ENCODE measurements at regions not wholly inside any gene's neighbourhood (a gene's known extent, or its start where the extent isn't known, plus 50 kb on each side); places are given as distances from the start of the nearest gene placed in this dataset.
A peak's percentile ranks its signal among the peaks of the same experiment; 100 is the strongest.

DNA sequence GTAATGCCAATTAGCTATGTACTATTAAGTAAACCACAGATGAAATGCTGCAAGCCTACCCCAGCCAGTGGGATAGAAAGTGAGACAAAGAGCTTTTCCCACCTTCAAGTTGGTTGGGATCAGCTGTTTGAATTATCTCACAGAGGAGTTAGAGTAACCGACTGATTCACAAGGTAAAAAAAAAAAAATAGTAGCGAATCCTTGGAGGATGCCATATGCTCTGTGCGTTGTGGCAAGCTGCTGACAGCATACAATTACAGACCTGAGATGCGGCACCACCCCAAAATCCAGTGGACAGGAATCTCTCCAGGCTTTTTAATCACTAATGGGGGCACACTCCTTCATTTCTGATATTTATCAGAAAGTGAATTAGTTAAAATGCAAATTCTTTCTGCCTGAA lies 157.0 kb upstream of the RMST start:
- intact Hi-C loops (cut with micrococcal nuclease; ENCODE audit: unreplicated experiment): loop anchor here (5.0 kb wide), 1 partner anchor 728 kb away; no protein-coding TSS in a partner anchor
- H3F3A ChIP-seq (ENCODE audit: insufficient read depth, low read depth): no peaks in the 10 kb centered on the region
- no peaks in the 10 kb centered on the region for H3K9me2 ChIP-seq (ENCODE audit: insufficient read depth)
- no peak for TF ChIP-seq EZH2 (IDR thresholded peaks at IDR 0.05; ENCODE audit: low read depth)
- TF ChIP-seq, protein P1, sequence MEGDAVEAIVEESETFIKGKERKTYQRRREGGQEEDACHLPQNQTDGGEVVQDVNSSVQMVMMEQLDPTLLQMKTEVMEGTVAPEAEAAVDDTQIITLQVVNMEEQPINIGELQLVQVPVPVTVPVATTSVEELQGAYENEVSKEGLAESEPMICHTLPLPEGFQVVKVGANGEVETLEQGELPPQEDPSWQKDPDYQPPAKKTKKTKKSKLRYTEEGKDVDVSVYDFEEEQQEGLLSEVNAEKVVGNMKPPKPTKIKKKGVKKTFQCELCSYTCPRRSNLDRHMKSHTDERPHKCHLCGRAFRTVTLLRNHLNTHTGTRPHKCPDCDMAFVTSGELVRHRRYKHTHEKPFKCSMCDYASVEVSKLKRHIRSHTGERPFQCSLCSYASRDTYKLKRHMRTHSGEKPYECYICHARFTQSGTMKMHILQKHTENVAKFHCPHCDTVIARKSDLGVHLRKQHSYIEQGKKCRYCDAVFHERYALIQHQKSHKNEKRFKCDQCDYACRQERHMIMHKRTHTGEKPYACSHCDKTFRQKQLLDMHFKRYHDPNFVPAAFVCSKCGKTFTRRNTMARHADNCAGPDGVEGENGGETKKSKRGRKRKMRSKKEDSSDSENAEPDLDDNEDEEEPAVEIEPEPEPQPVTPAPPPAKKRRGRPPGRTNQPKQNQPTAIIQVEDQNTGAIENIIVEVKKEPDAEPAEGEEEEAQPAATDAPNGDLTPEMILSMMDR (conservative IDR thresholded peaks at IDR 0.05): no peak
- no peak overlapping the region for H3K4me3 ChIP-seq
- H3K4me1 ChIP-seq (replicated peaks; ENCODE audit: insufficient read depth): no peaks in the 10 kb centered on the region
- H3K27me3 ChIP-seq (ENCODE audit: insufficient read depth, low read depth): no peaks in the 10 kb centered on the region
- H3K79me2 ChIP-seq (ENCODE audit: low read depth): no peaks in the 10 kb centered on the region
- no peak overlapping the region for H3K4me2 ChIP-seq
- H2AFZ ChIP-seq: no peak overlapping the region
- no TSS peak for BruUV-seq (replicated peaks)
- ChIA-PET POLR2A (ENCODE audit: unreplicated experiment) (no interaction called here), CTCF (interaction anchor here (0.6 kb wide), 1 partner anchor 22 kb away, joined by 3 read pairs; no protein-coding TSS in a partner anchor)
- no peaks in the 10 kb centered on the region for H3K36me3 ChIP-seq (ENCODE audit: low read depth)
- H3K27ac ChIP-seq: no peak overlapping the region
- no peak for DNase-seq
- no peaks in the 10 kb centered on the region for H3K9me3 ChIP-seq (ENCODE audit: insufficient read depth, low read depth)
- no peaks in the 10 kb centered on the region for H4K20me1 ChIP-seq (ENCODE audit: insufficient read depth)

- ChIA-PET POLR2A (ENCODE audit: unreplicated experiment) (no interaction called here), CTCF (interaction anchor here (0.6 kb wide), 1 partner anchor 23 kb away, joined by 3 read pairs; no protein-coding TSS in a partner anchor)
- H3K36me3 ChIP-seq (ENCODE audit: low read depth): no peaks in the 10 kb centered on the region
- intact Hi-C loops (cut with micrococcal nuclease; ENCODE audit: unreplicated experiment): loop anchor here (5.0 kb wide), 1 partner anchor 729 kb away; no protein-coding TSS in a partner anchor
- no peaks in the 10 kb centered on the region for H3F3A ChIP-seq (ENCODE audit: insufficient read depth, low read depth)
- no peak overlapping the region for H2AFZ ChIP-seq
- H4K20me1 ChIP-seq (ENCODE audit: insufficient read depth): no peaks in the 10 kb centered on the region
- H3K4me1 ChIP-seq (replicated peaks; ENCODE audit: insufficient read depth): no peaks in the 10 kb centered on the region
- no peak overlapping the region for H3K4me2 ChIP-seq
- TF ChIP-seq, protein P1 (conservative IDR thresholded peaks at IDR 0.05): no peak
- no peak for TF ChIP-seq EZH2 (IDR thresholded peaks at IDR 0.05; ENCODE audit: low read depth)
- H3K4me3 ChIP-seq: no peak overlapping the region
- H3K9me3 ChIP-seq (ENCODE audit: insufficient read depth, low read depth): no peaks in the 10 kb centered on the region
- no peaks in the 10 kb centered on the region for H3K27me3 ChIP-seq (ENCODE audit: insufficient read depth, low read depth)
- no peak for DNase-seq
- H3K9me2 ChIP-seq (ENCODE audit: insufficient read depth): no peaks in the 10 kb centered on the region
- BruUV-seq (replicated peaks): no TSS peak
- no peaks in the 10 kb centered on the region for H3K79me2 ChIP-seq (ENCODE audit: low read depth)
- no peak overlapping the region for H3K27ac ChIP-seq
Measured at GRCh38 chr12:97306147-97306546, 156.5 kb upstream of the RMST start.

GRCh38 chr12:97308576-97309198 lies 153.9 kb upstream of the RMST start:
- Histone ChIP-seq H3K4me1 (replicated peaks; ENCODE audit: insufficient read depth) (no peaks in the 10 kb centered on the region), H3K4me3 (no peak overlapping the region), H3K9me3 (ENCODE audit: insufficient read depth, low read depth) (no peaks in the 10 kb centered on the region), H4K20me1 (ENCODE audit: insufficient read depth) (no peaks in the 10 kb centered on the region), H3K27ac (no peak overlapping the region), H3K4me2 (no peak overlapping the region), H3K79me2 (ENCODE audit: low read depth) (no peaks in the 10 kb centered on the region), H2AFZ (no peak overlapping the region), H3F3A (ENCODE audit: insufficient read depth, low read depth) (no peaks in the 10 kb centered on the region), H3K27me3 (ENCODE audit: insufficient read depth, low read depth) (no peaks in the 10 kb centered on the region), H3K9me2 (ENCODE audit: insufficient read depth) (no peaks in the 10 kb centered on the region), H3K36me3 (ENCODE audit: low read depth) (no peaks in the 10 kb centered on the region)
- no TSS peak for BruUV-seq (replicated peaks)
- peak in 1 of 2 experiments; percentile 37 for DNase-seq
- POLR2A ChIA-PET (ENCODE audit: unreplicated experiment): no interaction called here
- intact Hi-C loops (cut with micrococcal nuclease; ENCODE audit: unreplicated experiment): loop anchor here (5.0 kb wide), 1 partner anchor 731 kb away; no protein-coding TSS in a partner anchor
- TF ChIP-seq, protein P1 (conservative IDR thresholded peaks at IDR 0.05): peak; percentile 80
- TF ChIP-seq EZH2 (IDR thresholded peaks at IDR 0.05; ENCODE audit: low read depth): no peak
- CTCF ChIA-PET: no interaction called here
